ENCODE measurements at regions not wholly inside any gene's neighbourhood (a gene's known extent, or its start where the extent isn't known, plus 50 kb on each side); places are given as distances from the start of the nearest gene placed in this dataset.

GRCh38 chr21:35370671-35371070 is 321.6 kb upstream of the RUNX1 start:
- H3K9me3 ChIP-seq, result no peaks in the 10 kb centered on the region

GRCh38 chr21:35370071-35370470 is 321.0 kb upstream of the RUNX1 start:
- WGBS, result 95% methylated on average over 3 of the region's 3 CpGs
- no peak overlapping the region for H3K4me3 ChIP-seq
- H3K9me3 ChIP-seq, result no peaks in the 10 kb centered on the region
- H3K4me1 ChIP-seq, result peaks cover 4% of the 10 kb centered on the region
- H3K27ac ChIP-seq, result no peak overlapping the region
- DNase-seq (ENCODE audit: low spot score in 2 of 2), result no peak
- H3K36me3 ChIP-seq, result no peaks in the 10 kb centered on the region
- H3K27me3 ChIP-seq, result no peaks in the 10 kb centered on the region
- TF ChIP-seq, protein P1, sequence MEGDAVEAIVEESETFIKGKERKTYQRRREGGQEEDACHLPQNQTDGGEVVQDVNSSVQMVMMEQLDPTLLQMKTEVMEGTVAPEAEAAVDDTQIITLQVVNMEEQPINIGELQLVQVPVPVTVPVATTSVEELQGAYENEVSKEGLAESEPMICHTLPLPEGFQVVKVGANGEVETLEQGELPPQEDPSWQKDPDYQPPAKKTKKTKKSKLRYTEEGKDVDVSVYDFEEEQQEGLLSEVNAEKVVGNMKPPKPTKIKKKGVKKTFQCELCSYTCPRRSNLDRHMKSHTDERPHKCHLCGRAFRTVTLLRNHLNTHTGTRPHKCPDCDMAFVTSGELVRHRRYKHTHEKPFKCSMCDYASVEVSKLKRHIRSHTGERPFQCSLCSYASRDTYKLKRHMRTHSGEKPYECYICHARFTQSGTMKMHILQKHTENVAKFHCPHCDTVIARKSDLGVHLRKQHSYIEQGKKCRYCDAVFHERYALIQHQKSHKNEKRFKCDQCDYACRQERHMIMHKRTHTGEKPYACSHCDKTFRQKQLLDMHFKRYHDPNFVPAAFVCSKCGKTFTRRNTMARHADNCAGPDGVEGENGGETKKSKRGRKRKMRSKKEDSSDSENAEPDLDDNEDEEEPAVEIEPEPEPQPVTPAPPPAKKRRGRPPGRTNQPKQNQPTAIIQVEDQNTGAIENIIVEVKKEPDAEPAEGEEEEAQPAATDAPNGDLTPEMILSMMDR (IDR thresholded peaks at IDR 0.05), result no peak
- TF ChIP-seq EP300 (IDR thresholded peaks at IDR 0.05), result no peak
- TF ChIP-seq POLR2AphosphoS5 (IDR thresholded peaks at IDR 0.05), result no peak
- TF ChIP-seq POLR2A (IDR thresholded peaks at IDR 0.05), result no peak

More at GRCh38 chr21:35370671-35371070, 321.6 kb upstream of the RUNX1 start:
- Histone ChIP-seq H3K27ac (no peak overlapping the region), H3K4me3 (no peak overlapping the region), H3K27me3 (no peaks in the 10 kb centered on the region), H3K4me1 (peaks cover 4% of the 10 kb centered on the region), H3K36me3 (no peaks in the 10 kb centered on the region)
- 86% methylated on average over 4 of the region's 4 CpGs for WGBS
- TF ChIP-seq, protein P1 (IDR thresholded peaks at IDR 0.05), result no peak
- TF ChIP-seq POLR2AphosphoS5 (IDR thresholded peaks at IDR 0.05), result no peak
- no peak for TF ChIP-seq POLR2A (IDR thresholded peaks at IDR 0.05)
- TF ChIP-seq EP300 (IDR thresholded peaks at IDR 0.05), result no peak
- no peak for DNase-seq (ENCODE audit: low spot score in 2 of 2)

DNA sequence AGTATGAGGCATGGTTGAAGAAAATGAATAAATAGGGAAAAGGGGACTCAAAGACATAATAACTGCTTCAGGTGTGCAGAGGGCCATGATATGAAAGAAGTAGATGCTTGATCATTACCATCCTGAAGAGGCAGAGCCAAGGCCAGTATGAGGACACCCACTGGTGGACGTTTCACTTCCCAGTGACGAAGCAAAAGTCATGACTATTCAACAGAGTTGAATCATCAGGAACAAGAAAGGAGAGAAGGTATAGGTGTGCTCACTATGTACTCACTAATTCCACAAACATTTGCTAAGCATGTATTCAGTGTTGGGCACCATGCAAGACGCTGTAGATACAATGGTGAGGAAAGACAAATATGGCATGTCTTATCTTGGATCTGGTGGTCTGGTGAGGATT is 319.2 kb upstream of the RUNX1 start:
- no peaks in the 10 kb centered on the region for H3K27me3 ChIP-seq
- WGBS, result 91% methylated on average over 3 of the region's 3 CpGs
- no peak overlapping the region for H3K4me3 ChIP-seq
- peaks cover 4% of the 10 kb centered on the region for H3K4me1 ChIP-seq
- no peak for TF ChIP-seq EP300 (IDR thresholded peaks at IDR 0.05)
- TF ChIP-seq POLR2AphosphoS5 (IDR thresholded peaks at IDR 0.05), result no peak
- no peak for TF ChIP-seq POLR2A (IDR thresholded peaks at IDR 0.05)
- TF ChIP-seq, protein P1 (IDR thresholded peaks at IDR 0.05), result no peak
- H3K27ac ChIP-seq, result no peak overlapping the region
- no peaks in the 10 kb centered on the region for H3K9me3 ChIP-seq
- no peaks in the 10 kb centered on the region for H3K36me3 ChIP-seq
- DNase-seq (ENCODE audit: low spot score in 2 of 2), result no peak

GRCh38 chr21:35367553-35367952 is 318.5 kb upstream of the RUNX1 start:
- Histone ChIP-seq H3K9me3 (no peaks in the 10 kb centered on the region), H3K27ac (peak overlapping the region; percentile 53), H3K36me3 (no peaks in the 10 kb centered on the region), H3K27me3 (no peaks in the 10 kb centered on the region), H3K4me1 (peaks cover 4% of the 10 kb centered on the region), H3K4me3 (no peak overlapping the region)
- TF ChIP-seq POLR2AphosphoS5 (IDR thresholded peaks at IDR 0.05) (no peak), EP300 (IDR thresholded peaks at IDR 0.05) (no peak), POLR2A (IDR thresholded peaks at IDR 0.05) (no peak)
- TF ChIP-seq, protein P1 (IDR thresholded peaks at IDR 0.05), result no peak
- 59% methylated on average over 4 of the region's 4 CpGs for WGBS
- DNase-seq (ENCODE audit: low spot score in 2 of 2), result no peak

- 68% methylated on average over 5 of the region's 5 CpGs for WGBS
These were observed 317.4 kb upstream of the RUNX1 start for GRCh38 chr21:35366394-35367080.

More at GRCh38 chr21:35366394-35367080, 317.4 kb upstream of the RUNX1 start:
- Histone ChIP-seq H3K9me3 (no peaks in the 10 kb centered on the region), H3K27me3 (no peaks in the 10 kb centered on the region), H3K27ac (peak overlapping the region; percentile 53), H3K4me1 (peaks cover 4% of the 10 kb centered on the region), H3K4me3 (no peak overlapping the region), H3K36me3 (no peaks in the 10 kb centered on the region)
- DNase-seq (ENCODE audit: low spot score in 2 of 2), result no peak
- TF ChIP-seq POLR2AphosphoS5 (IDR thresholded peaks at IDR 0.05), result peak in 1 of 3 donors; percentile 12
- TF ChIP-seq, protein P1 (IDR thresholded peaks at IDR 0.05), result no peak
- TF ChIP-seq EP300 (IDR thresholded peaks at IDR 0.05), result no peak
- TF ChIP-seq POLR2A (IDR thresholded peaks at IDR 0.05), result no peak

Data from suprapubic skin (tissue), 4 donors.